Bronchial epithelial cell (primary cell): ENCODE measurements at regions not wholly inside any gene's neighbourhood (a gene's known extent, or its start where the extent isn't known, plus 50 kb on each side); places are given as distances from the start of the nearest gene placed in this dataset.

Experiments
- DNase-seq: peaks from one replicate; pipeline ENCODE4 v3.0.0-alpha.2; 2010; ENCODE audit warnings: low read depth
- FAIRE-seq: peaks from 2 replicates; lab custom pipeline; 2011; peaks lifted over from hg19 to GRCh38; lab: Jason Lieb, UNC
- H3K27me3 ChIP-seq: 2 replicates; pipeline ENCODE4 v1.5.1; 2011; ENCODE audit warnings: low read length; ENCODE audit not compliant: control insufficient read depth, insufficient read depth
- H3K36me3 ChIP-seq: 2 replicates; pipeline ENCODE4 v1.5.1; 2011; ENCODE audit warnings: low read length; ENCODE audit not compliant: control insufficient read depth, insufficient read depth
- H3K4me3 ChIP-seq: 2 replicates; pipeline ENCODE4 v1.5.1; 2011; ENCODE audit warnings: mild to moderate bottlenecking, low read depth, low read length, control low read depth
- TF ChIP-seq, protein P1 (sequence below): IDR thresholded peaks from 2 replicates; pipeline ENCODE4 v1.5.1; 2011; ENCODE audit warnings: mild to moderate bottlenecking, moderate library complexity, low read length, control low read depth, inconsistent platforms; ENCODE audit not compliant: insufficient read depth, severe bottlenecking

GRCh38 chr2:88350331-88351248 lies 101.9 kb downstream of the FOXI3 start:
- Histone ChIP-seq H3K27me3 (peaks cover 1% of the 10 kb centered on the region), H3K36me3 (no peaks in the 10 kb centered on the region), H3K4me3 (peak overlapping the region; percentile 12)
- FAIRE-seq (no peak), DNase-seq (peak; percentile 31)
- TF ChIP-seq, protein P1, sequence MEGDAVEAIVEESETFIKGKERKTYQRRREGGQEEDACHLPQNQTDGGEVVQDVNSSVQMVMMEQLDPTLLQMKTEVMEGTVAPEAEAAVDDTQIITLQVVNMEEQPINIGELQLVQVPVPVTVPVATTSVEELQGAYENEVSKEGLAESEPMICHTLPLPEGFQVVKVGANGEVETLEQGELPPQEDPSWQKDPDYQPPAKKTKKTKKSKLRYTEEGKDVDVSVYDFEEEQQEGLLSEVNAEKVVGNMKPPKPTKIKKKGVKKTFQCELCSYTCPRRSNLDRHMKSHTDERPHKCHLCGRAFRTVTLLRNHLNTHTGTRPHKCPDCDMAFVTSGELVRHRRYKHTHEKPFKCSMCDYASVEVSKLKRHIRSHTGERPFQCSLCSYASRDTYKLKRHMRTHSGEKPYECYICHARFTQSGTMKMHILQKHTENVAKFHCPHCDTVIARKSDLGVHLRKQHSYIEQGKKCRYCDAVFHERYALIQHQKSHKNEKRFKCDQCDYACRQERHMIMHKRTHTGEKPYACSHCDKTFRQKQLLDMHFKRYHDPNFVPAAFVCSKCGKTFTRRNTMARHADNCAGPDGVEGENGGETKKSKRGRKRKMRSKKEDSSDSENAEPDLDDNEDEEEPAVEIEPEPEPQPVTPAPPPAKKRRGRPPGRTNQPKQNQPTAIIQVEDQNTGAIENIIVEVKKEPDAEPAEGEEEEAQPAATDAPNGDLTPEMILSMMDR, result peak; percentile 80

GRCh38 chr2:88345842-88346241 lies 106.7 kb downstream of the FOXI3 start:
- Histone ChIP-seq H3K27me3 (peaks cover 1% of the 10 kb centered on the region), H3K36me3 (no peaks in the 10 kb centered on the region), H3K4me3 (no peak overlapping the region)
- DNase-seq, result no peak
- no peak for FAIRE-seq
- TF ChIP-seq, protein P1, result no peak

DNA sequence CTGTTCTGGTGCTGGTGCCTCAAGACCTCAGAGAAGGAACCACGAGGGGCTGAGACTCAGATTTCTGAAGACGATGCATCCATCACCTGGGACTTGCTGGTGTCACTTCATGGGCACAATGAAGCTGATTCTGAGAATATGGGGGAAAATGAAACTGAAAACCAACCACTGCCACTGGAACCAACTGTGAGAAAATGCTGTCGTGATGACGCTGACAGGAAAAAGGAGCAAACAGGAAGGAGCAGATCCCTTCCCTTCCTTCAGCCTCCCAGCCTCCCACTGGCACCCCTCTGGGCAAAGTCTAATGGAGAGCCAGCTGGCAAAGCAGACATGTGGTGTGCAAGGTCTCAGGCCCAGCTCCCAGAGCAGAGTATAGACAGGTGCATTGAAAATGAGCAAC lies 109.7 kb downstream of the FOXI3 start:
- FAIRE-seq (no peak), DNase-seq (no peak)
- Histone ChIP-seq H3K27me3 (no peaks in the 10 kb centered on the region), H3K36me3 (no peaks in the 10 kb centered on the region), H3K4me3 (no peak overlapping the region)
- TF ChIP-seq, protein P1, result no peak

DNA sequence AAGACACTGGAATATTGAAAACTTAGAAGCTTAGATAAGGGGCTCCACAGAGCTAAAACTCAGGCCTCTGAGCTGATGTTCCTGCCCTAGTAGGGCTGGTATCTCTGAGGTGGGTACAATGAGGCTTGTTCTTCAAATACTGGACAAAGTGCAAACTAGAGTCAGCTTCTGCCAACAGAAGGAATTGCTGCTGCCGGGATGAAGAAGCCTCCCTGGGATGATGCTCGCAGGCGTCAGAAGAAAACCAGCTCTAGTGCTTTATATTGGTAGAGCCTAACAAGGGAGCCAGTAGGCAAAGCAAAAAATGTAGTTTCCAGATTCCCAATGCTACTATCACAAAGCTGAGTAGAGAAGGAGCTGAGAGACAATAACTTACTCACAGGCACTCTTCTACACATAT lies 118.1 kb downstream of the FOXI3 start:
- TF ChIP-seq, protein P1, result no peak
- no peaks in the 10 kb centered on the region for H3K27me3 ChIP-seq
- H3K4me3 ChIP-seq, result no peak overlapping the region
- DNase-seq (no peak), FAIRE-seq (no peak)
- no peaks in the 10 kb centered on the region for H3K36me3 ChIP-seq

DNA sequence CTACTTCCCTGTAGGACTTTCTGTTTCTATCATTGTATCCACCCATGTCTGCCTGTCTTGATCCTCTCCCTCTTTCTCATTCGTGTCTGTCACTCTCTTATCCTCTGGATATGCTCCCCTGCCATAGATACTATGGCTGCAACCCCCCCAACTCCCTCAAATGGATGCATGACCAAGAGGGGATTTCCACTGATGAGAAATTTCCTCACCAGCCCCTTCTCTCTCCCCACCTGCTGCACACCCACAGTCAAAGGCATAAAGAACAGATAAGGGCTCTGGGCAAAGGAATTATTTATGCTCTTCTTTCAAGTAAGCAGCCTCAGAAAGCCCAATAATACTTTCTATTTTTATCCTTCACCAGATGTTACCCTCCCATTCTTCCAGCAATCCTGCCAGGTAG lies 121.3 kb downstream of the FOXI3 start:
- Histone ChIP-seq H3K36me3 (no peaks in the 10 kb centered on the region), H3K4me3 (no peak overlapping the region), H3K27me3 (no peaks in the 10 kb centered on the region)
- TF ChIP-seq, protein P1, result no peak
- FAIRE-seq, result no peak
- DNase-seq, result no peak
